WERI-Rb-1 (cell line): ENCODE measurements at regions not wholly inside any gene's neighbourhood (a gene's known extent, or its start where the extent isn't known, plus 50 kb on each side); places are given as distances from the start of the nearest gene placed in this dataset.

Source experiments
- DNase-seq: peaks from one replicate; pipeline ENCODE4 v3.0.0-alpha.2; 2020
- H3K27ac ChIP-seq: fragments of 250-450 bp; sonication (Bioruptor Pico); 2 replicates; pipeline ENCODE4 v1.5.1; 2020; ENCODE audit warnings: mild to moderate bottlenecking, moderate library complexity
- H3K27me3 ChIP-seq: fragments of 250-450 bp; sonication (Bioruptor Pico); 2 replicates; pipeline ENCODE4 v1.5.1; 2021; ENCODE audit warnings: mild to moderate bottlenecking, low read depth, moderate library complexity; ENCODE audit not compliant: insufficient read depth, severe bottlenecking
- H3K36me3 ChIP-seq: fragments of 250-450 bp; sonication (Bioruptor Pico); 2 replicates; pipeline ENCODE4 v1.5.1; 2020; ENCODE audit warnings: mild to moderate bottlenecking, moderate library complexity
- H3K4me3 ChIP-seq: 2 replicates; pipeline ENCODE4 v1.5.1; 2011; ENCODE audit warnings: low read depth, mild to moderate bottlenecking, control low read depth, low read length
- H3K9me3 ChIP-seq: fragments of 250-450 bp; sonication (Bioruptor Pico); 2 replicates; pipeline ENCODE4 v1.5.1; 2021; ENCODE audit warnings: mild to moderate bottlenecking, moderate library complexity; ENCODE audit not compliant: severe bottlenecking
- TF ChIP-seq, protein P1 (sequence below): IDR thresholded peaks from 2 replicates; pipeline ENCODE4 v1.5.1; 2011; ENCODE audit warnings: low read depth, mild to moderate bottlenecking, control low read depth, inconsistent platforms, low read length

DNA sequence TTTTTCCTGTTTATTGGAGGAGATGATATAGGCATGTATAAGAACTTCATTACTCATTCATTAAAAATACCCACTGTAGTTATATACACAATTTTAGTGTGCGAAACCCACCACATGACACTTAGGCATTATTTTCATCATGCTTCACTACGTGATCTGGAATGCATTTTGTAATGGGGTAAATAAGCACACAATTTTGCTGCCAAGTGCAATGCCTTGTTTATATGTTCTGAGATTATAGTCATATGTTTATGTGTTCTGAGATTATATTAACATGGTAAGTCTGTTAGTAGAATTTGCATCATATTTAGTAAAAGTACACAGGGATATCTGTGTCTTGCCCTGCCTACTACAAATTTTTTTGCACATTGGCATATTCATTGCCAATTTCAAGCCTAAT lies 1123.0 kb downstream of the LRFN5 start:
- DNase-seq: no peak
- no peak overlapping the region for H3K27ac ChIP-seq
- H3K9me3 ChIP-seq: no peaks in the 10 kb centered on the region
- H3K27me3 ChIP-seq: peaks cover 28% of the 10 kb centered on the region
- no peaks in the 10 kb centered on the region for H3K36me3 ChIP-seq
- TF ChIP-seq, protein P1, sequence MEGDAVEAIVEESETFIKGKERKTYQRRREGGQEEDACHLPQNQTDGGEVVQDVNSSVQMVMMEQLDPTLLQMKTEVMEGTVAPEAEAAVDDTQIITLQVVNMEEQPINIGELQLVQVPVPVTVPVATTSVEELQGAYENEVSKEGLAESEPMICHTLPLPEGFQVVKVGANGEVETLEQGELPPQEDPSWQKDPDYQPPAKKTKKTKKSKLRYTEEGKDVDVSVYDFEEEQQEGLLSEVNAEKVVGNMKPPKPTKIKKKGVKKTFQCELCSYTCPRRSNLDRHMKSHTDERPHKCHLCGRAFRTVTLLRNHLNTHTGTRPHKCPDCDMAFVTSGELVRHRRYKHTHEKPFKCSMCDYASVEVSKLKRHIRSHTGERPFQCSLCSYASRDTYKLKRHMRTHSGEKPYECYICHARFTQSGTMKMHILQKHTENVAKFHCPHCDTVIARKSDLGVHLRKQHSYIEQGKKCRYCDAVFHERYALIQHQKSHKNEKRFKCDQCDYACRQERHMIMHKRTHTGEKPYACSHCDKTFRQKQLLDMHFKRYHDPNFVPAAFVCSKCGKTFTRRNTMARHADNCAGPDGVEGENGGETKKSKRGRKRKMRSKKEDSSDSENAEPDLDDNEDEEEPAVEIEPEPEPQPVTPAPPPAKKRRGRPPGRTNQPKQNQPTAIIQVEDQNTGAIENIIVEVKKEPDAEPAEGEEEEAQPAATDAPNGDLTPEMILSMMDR: no peak
- no peak overlapping the region for H3K4me3 ChIP-seq

DNA sequence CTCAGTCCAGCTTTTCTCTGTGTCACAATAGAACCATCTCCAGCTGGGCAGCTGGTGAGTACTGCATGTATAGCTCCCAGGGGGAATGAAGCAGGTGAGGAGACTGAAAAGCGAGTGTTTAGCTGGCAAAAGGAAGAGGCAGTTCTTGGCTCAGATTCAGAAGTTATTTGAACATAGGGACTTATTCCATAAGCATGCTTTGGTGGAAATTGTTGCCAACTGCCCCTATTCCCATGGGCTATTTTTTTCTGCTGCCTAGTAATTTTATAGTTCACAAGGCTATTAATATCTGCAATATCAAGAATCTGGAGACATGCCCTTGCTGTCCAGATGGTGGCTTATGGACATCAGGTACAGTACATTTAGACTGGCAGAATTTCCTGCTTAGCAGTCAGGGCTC lies 1112.7 kb downstream of the LRFN5 start:
- H3K9me3 ChIP-seq: no peaks in the 10 kb centered on the region
- no peak for DNase-seq
- TF ChIP-seq, protein P1: no peak
- H3K27me3 ChIP-seq: peaks cover 39% of the 10 kb centered on the region
- H3K36me3 ChIP-seq: no peaks in the 10 kb centered on the region
- no peak overlapping the region for H3K4me3 ChIP-seq
- H3K27ac ChIP-seq: no peak overlapping the region

DNA sequence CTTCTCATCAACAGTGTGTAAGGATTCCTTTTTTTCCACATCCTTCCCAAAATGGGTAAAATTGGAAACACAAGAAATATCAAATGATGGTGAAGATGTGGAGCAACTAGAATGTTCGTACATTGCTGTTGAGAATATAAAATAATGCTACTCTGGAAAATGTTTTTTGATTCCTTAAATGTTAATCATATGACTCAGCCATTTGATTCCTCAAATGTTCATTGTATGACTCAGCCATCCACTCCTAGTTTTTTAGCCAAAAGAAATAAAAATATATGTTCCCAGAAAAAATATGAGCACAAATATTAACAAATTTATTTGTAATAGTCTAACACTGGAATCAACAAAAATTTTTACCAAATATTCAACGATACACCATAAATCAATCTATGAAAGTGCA lies 1108.6 kb downstream of the LRFN5 start:
- DNase-seq: no peak
- Histone ChIP-seq H3K9me3 (no peaks in the 10 kb centered on the region), H3K27ac (no peak overlapping the region), H3K4me3 (no peak overlapping the region), H3K27me3 (peaks cover 22% of the 10 kb centered on the region), H3K36me3 (no peaks in the 10 kb centered on the region)
- TF ChIP-seq, protein P1: no peak

DNA sequence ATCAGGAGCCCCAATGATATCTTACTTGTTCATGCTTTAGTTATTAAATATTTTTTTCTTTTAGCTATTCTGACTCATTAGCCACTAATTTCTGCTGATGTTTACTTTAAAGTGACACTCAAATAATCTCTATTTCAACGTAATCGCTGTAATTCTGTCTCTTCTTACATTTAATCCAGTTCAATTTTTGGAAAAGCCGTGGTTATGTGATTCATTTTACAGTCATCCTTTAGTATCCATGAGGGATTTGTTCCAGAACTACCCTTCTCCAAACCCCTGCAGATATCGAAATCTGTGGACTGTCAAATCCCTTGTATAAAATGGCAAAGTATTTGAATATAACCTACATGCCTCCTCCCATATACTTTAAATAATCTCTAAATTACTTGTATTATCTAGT lies 1103.4 kb downstream of the LRFN5 start:
- H3K9me3 ChIP-seq: no peaks in the 10 kb centered on the region
- no peak for DNase-seq
- no peak overlapping the region for H3K27ac ChIP-seq
- H3K27me3 ChIP-seq: peaks cover 8% of the 10 kb centered on the region
- no peaks in the 10 kb centered on the region for H3K36me3 ChIP-seq
- no peak overlapping the region for H3K4me3 ChIP-seq
- TF ChIP-seq, protein P1: no peak

DNA sequence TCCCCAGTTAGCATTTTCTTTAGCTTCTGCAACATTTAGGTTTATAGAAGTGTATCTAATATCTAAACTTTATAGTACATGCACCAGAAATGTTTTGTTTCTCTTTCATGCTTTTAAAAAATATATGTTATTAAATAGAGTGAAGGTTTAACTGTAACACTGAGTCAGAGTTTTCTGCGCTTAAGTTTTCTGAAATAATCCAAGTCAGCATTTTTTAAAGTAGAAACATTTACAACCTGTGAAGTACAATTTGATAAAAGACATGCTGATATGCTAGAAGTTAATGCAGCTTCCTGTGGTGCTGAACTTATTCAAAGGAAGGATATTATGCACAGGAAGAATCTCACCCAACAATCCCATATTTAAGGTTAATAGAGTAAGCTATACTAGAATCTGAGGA lies 1096.8 kb downstream of the LRFN5 start:
- TF ChIP-seq, protein P1: no peak

DNA sequence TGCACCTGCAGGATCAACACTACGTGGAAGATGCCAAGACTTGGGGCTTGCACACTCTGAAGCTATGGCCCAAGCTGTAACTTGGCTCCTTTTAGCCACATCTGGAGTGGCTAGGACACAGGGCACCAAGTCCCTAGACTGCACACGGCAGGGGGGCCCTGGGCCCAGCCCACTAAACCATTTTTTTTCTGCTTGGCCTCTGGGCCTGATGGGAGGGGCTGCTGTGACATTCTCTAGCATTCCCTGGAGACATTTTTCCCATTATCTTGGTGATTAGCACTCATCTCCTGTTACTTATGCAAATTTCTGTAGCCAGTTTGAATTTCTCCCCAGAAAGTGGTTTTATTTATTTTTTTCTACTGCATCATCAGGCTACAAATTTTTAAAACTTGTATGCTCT lies 1080.7 kb downstream of the LRFN5 start:
- Histone ChIP-seq H3K27ac (no peak overlapping the region), H3K27me3 (peaks cover 23% of the 10 kb centered on the region), H3K4me3 (no peak overlapping the region), H3K36me3 (no peaks in the 10 kb centered on the region), H3K9me3 (no peaks in the 10 kb centered on the region)
- DNase-seq: no peak
- TF ChIP-seq, protein P1: no peak

More for the DNA sequence above, 1096.8 kb downstream of the LRFN5 start:
- H3K9me3 ChIP-seq: no peaks in the 10 kb centered on the region
- H3K27ac ChIP-seq: no peak overlapping the region
- H3K27me3 ChIP-seq: peaks cover 21% of the 10 kb centered on the region
- no peak overlapping the region for H3K4me3 ChIP-seq
- H3K36me3 ChIP-seq: no peaks in the 10 kb centered on the region
- no peak for DNase-seq
